ENCODE measurements at regions not wholly inside any gene's neighbourhood (a gene's known extent, or its start where the extent isn't known, plus 50 kb on each side); places are given as distances from the start of the nearest gene placed in this dataset.

- TF ChIP-seq EP300 (IDR thresholded peaks at IDR 0.05; ENCODE audit: borderline replicate concordance) (no peak), TCF12 (IDR thresholded peaks at IDR 0.05; ENCODE audit: low read depth) (no peak)
These were observed 75.7 kb downstream of the AGTR2 start for GRCh38 chrX:116246261-116246660.

GRCh38 chrX:116267511-116268040 lies 97.0 kb downstream of the AGTR2 start:
- TF ChIP-seq CEBPB (IDR thresholded peaks at IDR 0.05) (no peak), TAF1 (IDR thresholded peaks at IDR 0.05; ENCODE audit: low read depth) (no peak), CREB1 (IDR thresholded peaks at IDR 0.05; ENCODE audit: low read depth) (no peak), REST (IDR thresholded peaks at IDR 0.05; ENCODE audit: low read depth) (no peak), RAD21 (IDR thresholded peaks at IDR 0.05; ENCODE audit: low read depth) (no peak), TCF12 (IDR thresholded peaks at IDR 0.05; ENCODE audit: low read depth) (no peak), FOXM1 (IDR thresholded peaks at IDR 0.05; ENCODE audit: borderline replicate concordance, low read depth) (no peak), ZBTB7A (IDR thresholded peaks at IDR 0.05; ENCODE audit: low read depth) (no peak), MAX (IDR thresholded peaks at IDR 0.05) (no peak), EP300 (IDR thresholded peaks at IDR 0.05; ENCODE audit: borderline replicate concordance) (no peak), YY1 (IDR thresholded peaks at IDR 0.05; ENCODE audit: low read depth) (no peak), EGR1 (IDR thresholded peaks at IDR 0.05) (no peak), NFIC (IDR thresholded peaks at IDR 0.05) (no peak), USF1 (IDR thresholded peaks at IDR 0.05) (no peak)

GRCh38 chrX:116272322-116272721 lies 101.8 kb downstream of the AGTR2 start:
- TF ChIP-seq EP300 (IDR thresholded peaks at IDR 0.05; ENCODE audit: borderline replicate concordance) (peak; percentile 87), NFIC (IDR thresholded peaks at IDR 0.05) (0 out of 2 replicates have a peak, but pooled peaks have one; percentile 47), RAD21 (IDR thresholded peaks at IDR 0.05; ENCODE audit: low read depth) (no peak), REST (IDR thresholded peaks at IDR 0.05; ENCODE audit: low read depth) (no peak), TEAD4 (IDR thresholded peaks at IDR 0.05) (peak; percentile 91), ZBTB7A (IDR thresholded peaks at IDR 0.05; ENCODE audit: low read depth) (no peak), USF1 (IDR thresholded peaks at IDR 0.05) (no peak), TAF1 (IDR thresholded peaks at IDR 0.05; ENCODE audit: low read depth) (no peak), FOXM1 (IDR thresholded peaks at IDR 0.05; ENCODE audit: borderline replicate concordance, low read depth) (peak; percentile 31; the same call in 1 of the 2 replicates), CREB1 (IDR thresholded peaks at IDR 0.05; ENCODE audit: low read depth) (no peak), YY1 (IDR thresholded peaks at IDR 0.05; ENCODE audit: low read depth) (no peak), TCF12 (IDR thresholded peaks at IDR 0.05; ENCODE audit: low read depth) (peak; percentile 76), MAX (IDR thresholded peaks at IDR 0.05) (no peak), CEBPB (IDR thresholded peaks at IDR 0.05) (peak; percentile 49; the same call in 1 of the 2 replicates), EGR1 (IDR thresholded peaks at IDR 0.05) (no peak)

GRCh38 chrX:116272861-116273260 lies 102.3 kb downstream of the AGTR2 start:
- TF ChIP-seq RAD21 (IDR thresholded peaks at IDR 0.05; ENCODE audit: low read depth), result no peak
- TF ChIP-seq CREB1 (IDR thresholded peaks at IDR 0.05; ENCODE audit: low read depth), result no peak
- peak; percentile 73 for TF ChIP-seq CEBPB (IDR thresholded peaks at IDR 0.05)
- TF ChIP-seq YY1 (IDR thresholded peaks at IDR 0.05; ENCODE audit: low read depth), result no peak
- TF ChIP-seq EP300 (IDR thresholded peaks at IDR 0.05; ENCODE audit: borderline replicate concordance), result no peak
- no peak for TF ChIP-seq TCF12 (IDR thresholded peaks at IDR 0.05; ENCODE audit: low read depth)
- no peak for TF ChIP-seq FOXM1 (IDR thresholded peaks at IDR 0.05; ENCODE audit: borderline replicate concordance, low read depth)
- no peak for TF ChIP-seq REST (IDR thresholded peaks at IDR 0.05; ENCODE audit: low read depth)
- TF ChIP-seq USF1 (IDR thresholded peaks at IDR 0.05), result no peak

Measured in Ishikawa (cell line).